KMS-11 (cell line): ENCODE measurements at regions not wholly inside any gene's neighbourhood (a gene's known extent, or its start where the extent isn't known, plus 50 kb on each side); places are given as distances from the start of the nearest gene placed in this dataset.

Experiments
- H2AFZ ChIP-seq: fragments of 200-600 bp; sonication (generic); 2 replicates; pipeline ENCODE4 v1.6.1; 2016; ENCODE audit warnings: antibody characterized with exemption, mixed run types, low read depth
- H3K27ac ChIP-seq: fragments of 200-600 bp; sonication (generic); 2 replicates; pipeline ENCODE4 v1.6.1; 2016; ENCODE audit warnings: mild to moderate bottlenecking, mixed run types
- H3K27me3 ChIP-seq: fragments of 200-600 bp; sonication (generic); 2 replicates; pipeline ENCODE4 v1.6.1; 2017; ENCODE audit warnings: mild to moderate bottlenecking, low read depth, mixed run types, moderate library complexity; ENCODE audit not compliant: insufficient read depth
- H3K36me3 ChIP-seq: fragments of 200-600 bp; sonication (generic); 2 replicates; pipeline ENCODE4 v1.6.1; 2017; ENCODE audit warnings: mild to moderate bottlenecking, mixed run types; ENCODE audit not compliant: insufficient read depth
- H3K4me1 ChIP-seq: fragments of 200-600 bp; sonication (generic); 2 replicates; pipeline ENCODE4 v1.6.1; 2016; ENCODE audit warnings: mild to moderate bottlenecking, low read depth, mixed run types; ENCODE audit not compliant: poor library complexity, severe bottlenecking
- H3K4me2 ChIP-seq: fragments of 200-600 bp; sonication (generic); 2 replicates; pipeline ENCODE4 v1.7.0; 2016; ENCODE audit warnings: mild to moderate bottlenecking, mixed run types
- H3K4me3 ChIP-seq: fragments of 200-600 bp; sonication (generic); IDR thresholded peaks from 2 replicates; pipeline ENCODE4 v1.6.1; 2017; ENCODE audit warnings: low read depth, low read length, mixed read lengths; ENCODE audit not compliant: insufficient read depth
- H3K79me2 ChIP-seq: fragments of 200-600 bp; sonication (generic); 2 replicates; pipeline ENCODE4 v1.6.1; 2016; ENCODE audit warnings: low read depth, mixed run types; ENCODE audit not compliant: insufficient read depth
- H3K9ac ChIP-seq: fragments of 200-600 bp; sonication (generic); 2 replicates; pipeline ENCODE4 v1.6.1; 2016; ENCODE audit warnings: mild to moderate bottlenecking, mixed run types
- H4K20me1 ChIP-seq: fragments of 200-600 bp; sonication (generic); 2 replicates; pipeline ENCODE4 v1.6.1; 2016; ENCODE audit warnings: mild to moderate bottlenecking, mixed run types; ENCODE audit not compliant: insufficient read depth
- CTCF ChIP-seq: fragments of 200-600 bp; sonication (generic); conservative IDR thresholded peaks from 2 replicates; pipeline ENCODE4 v1.6.1; 2017; ENCODE audit warnings: low read depth, mild to moderate bottlenecking, antibody characterized with exemption, low read length, moderate library complexity, mixed read lengths

DNA sequence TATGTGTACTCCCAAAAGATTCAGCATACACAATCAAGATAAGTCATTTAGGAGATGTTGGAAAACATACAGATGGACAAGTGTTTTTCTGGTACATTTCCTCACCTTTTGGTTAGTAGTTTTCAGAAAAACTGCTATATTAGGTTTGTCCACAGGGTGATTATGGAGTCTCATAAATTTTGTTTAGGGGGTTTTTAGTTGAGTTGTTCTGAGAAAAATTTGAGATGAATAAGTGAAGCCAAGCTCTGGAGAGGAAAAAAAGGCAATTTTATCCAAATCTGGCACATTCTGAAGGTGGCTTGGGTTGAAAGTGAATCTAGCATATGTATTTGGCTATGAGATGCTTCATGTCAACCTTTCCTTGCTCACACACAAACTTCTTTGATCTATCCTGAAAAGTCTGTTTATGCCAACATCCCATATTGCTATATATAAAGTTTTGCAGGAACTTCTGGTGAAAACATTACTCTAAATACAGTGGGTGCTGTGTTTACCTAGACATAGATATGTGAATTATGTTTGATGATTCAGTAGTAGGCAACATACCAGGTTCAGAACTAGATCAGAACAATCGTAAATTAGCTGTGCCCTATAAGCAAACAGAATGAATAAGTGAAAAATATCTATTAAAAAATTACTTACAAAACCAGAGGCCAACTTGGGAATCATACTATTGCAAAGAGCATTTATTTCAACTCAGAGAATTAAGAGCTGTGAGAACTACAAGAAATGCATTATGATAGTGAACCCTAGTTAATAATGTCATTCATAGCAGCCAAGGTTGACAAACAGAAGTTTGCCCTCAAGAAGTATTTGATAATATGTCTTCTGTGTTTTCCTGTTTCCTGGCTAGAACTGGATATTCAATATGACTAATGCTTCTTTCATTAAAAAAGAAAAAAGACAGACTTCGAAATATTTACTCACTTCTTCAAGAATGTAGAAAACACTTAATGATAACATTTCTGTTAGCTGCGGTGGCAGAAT, 552.0 kb downstream of the IRS1 start:
- no peak overlapping the region for H2AFZ ChIP-seq
- no peak overlapping the region for H3K27ac ChIP-seq
- H3K4me3 ChIP-seq = no peak overlapping the region
- H3K4me2 ChIP-seq = no peak overlapping the region
- no peaks in the 10 kb centered on the region for H3K27me3 ChIP-seq
- H4K20me1 ChIP-seq = no peaks in the 10 kb centered on the region
- H3K79me2 ChIP-seq = no peaks in the 10 kb centered on the region
- TF ChIP-seq CTCF = no peak
- no peaks in the 10 kb centered on the region; the same call in 1 of the 2 replicates for H3K36me3 ChIP-seq
- no peak overlapping the region for H3K9ac ChIP-seq
- no peaks in the 10 kb centered on the region for H3K4me1 ChIP-seq

GRCh38 chr2:226234187-226234586, 565.4 kb downstream of the IRS1 start:
- no peaks in the 10 kb centered on the region for H3K79me2 ChIP-seq
- H3K4me2 ChIP-seq = no peak overlapping the region
- no peaks in the 10 kb centered on the region for H3K27me3 ChIP-seq
- H3K36me3 ChIP-seq = no peaks in the 10 kb centered on the region
- no peak overlapping the region for H3K27ac ChIP-seq
- no peaks in the 10 kb centered on the region for H4K20me1 ChIP-seq
- no peak overlapping the region for H3K4me3 ChIP-seq
- H3K4me1 ChIP-seq = no peaks in the 10 kb centered on the region
- H2AFZ ChIP-seq = no peak overlapping the region
- H3K9ac ChIP-seq = no peak overlapping the region
- TF ChIP-seq CTCF = no peak

- Histone ChIP-seq H3K79me2 (no peaks in the 10 kb centered on the region), H4K20me1 (no peaks in the 10 kb centered on the region), H3K27ac (no peak overlapping the region), H3K36me3 (no peaks in the 10 kb centered on the region), H3K4me1 (no peaks in the 10 kb centered on the region), H3K27me3 (no peaks in the 10 kb centered on the region), H3K9ac (no peak overlapping the region), H3K4me2 (no peak overlapping the region), H3K4me3 (no peak overlapping the region), H2AFZ (no peak overlapping the region)
- TF ChIP-seq CTCF = no peak
Observed at GRCh38 chr2:226233388-226233787, 566.2 kb downstream of the IRS1 start.

DNA sequence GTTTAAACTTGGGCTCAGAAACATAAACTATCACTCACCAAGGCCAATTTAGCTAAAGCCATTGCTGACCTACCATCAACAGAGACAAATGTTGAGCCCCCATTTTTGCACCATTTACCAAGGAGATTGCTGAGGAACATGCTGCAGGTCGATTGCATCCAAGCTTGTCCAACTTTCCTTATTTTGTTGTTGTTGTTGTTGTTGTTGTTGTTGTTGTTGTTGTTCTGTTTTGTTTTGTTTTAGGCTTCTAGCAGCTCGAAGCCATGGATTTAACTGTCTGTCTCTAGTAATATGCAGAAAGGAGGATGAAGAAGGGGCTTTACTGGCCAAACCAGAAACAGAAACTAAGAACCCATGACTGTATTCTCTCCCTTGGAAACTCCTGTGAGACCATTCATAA, 571.5 kb downstream of the IRS1 start:
- Histone ChIP-seq H4K20me1 (no peaks in the 10 kb centered on the region), H2AFZ (no peak overlapping the region), H3K4me2 (no peak overlapping the region), H3K4me3 (no peak overlapping the region), H3K9ac (no peak overlapping the region), H3K4me1 (no peaks in the 10 kb centered on the region), H3K27me3 (no peaks in the 10 kb centered on the region), H3K79me2 (no peaks in the 10 kb centered on the region), H3K27ac (no peak overlapping the region), H3K36me3 (no peaks in the 10 kb centered on the region)
- TF ChIP-seq CTCF = no peak
